Tibial artery (tissue), 4 donors: ENCODE measurements at regions not wholly inside any gene's neighbourhood (a gene's known extent, or its start where the extent isn't known, plus 50 kb on each side); places are given as distances from the start of the nearest gene placed in this dataset.

Source experiments
- DNase-seq, 2 donors: peaks; one replicate each; pipeline ENCODE4 v3.0.0-alpha.2; 2019
- H3K27ac ChIP-seq, 2 donors: fragments of 200-600 bp; sonication (generic) in 1 of 2; 1 replicate in 1 of 2; 2 replicates in 1 of 2; pipeline ENCODE4 v1.5.1; 2018 to 2019; ENCODE audit warnings: mild to moderate bottlenecking in 1 of 2
- H3K27me3 ChIP-seq, 2 donors: fragments of 200-600 bp; sonication (generic) in 1 of 2; one replicate each; pipeline versions ENCODE4 v1.5.1 to v1.6.0; 2016 to 2019
- H3K36me3 ChIP-seq, 3 donors: fragments of 200-600 bp; sonication (generic) in 2 of 3; one replicate each; pipeline ENCODE4 v1.5.1; 2016 to 2019; ENCODE audit warnings: mild to moderate bottlenecking in 2 of 3
- H3K4me1 ChIP-seq, 4 donors: fragments of 200-600 bp; sonication (generic) in 2 of 4; 1 replicate in 3 of 4; 2 replicates in 1 of 4; pipeline ENCODE4 v1.5.1; 2016 to 2019
- H3K4me3 ChIP-seq, 2 donors: fragments of 200-600 bp; sonication (generic) in 1 of 2; 1 replicate in 1 of 2; 2 replicates in 1 of 2; pipeline ENCODE4 v1.5.1; 2018 to 2019; ENCODE audit warnings: mild to moderate bottlenecking in 2 of 2
- H3K9me3 ChIP-seq, 3 donors: fragments of 200-600 bp; sonication (generic) in 1 of 3; one replicate each; pipeline ENCODE4 v1.5.1; 2016 to 2019
- intact Hi-C: fragments of 100-400 bp; cut with DNase I; formaldehyde crosslinking; loops from one replicate; pipeline ENCODE4 v1.15.0; 2023; ENCODE audit warnings: low total_unique reads
- TF ChIP-seq, protein P1 (sequence below), 2 experiments: fragments of 200-600 bp in 1 of 2; fragments of 450-650 bp in 1 of 2; IDR thresholded peaks; one replicate each; pipeline ENCODE4 v1.5.1; 2017 to 2019; ENCODE audit warnings: antibody characterized with exemption in 2 of 2, mild to moderate bottlenecking in 1 of 2, moderate library complexity in 1 of 2

DNA sequence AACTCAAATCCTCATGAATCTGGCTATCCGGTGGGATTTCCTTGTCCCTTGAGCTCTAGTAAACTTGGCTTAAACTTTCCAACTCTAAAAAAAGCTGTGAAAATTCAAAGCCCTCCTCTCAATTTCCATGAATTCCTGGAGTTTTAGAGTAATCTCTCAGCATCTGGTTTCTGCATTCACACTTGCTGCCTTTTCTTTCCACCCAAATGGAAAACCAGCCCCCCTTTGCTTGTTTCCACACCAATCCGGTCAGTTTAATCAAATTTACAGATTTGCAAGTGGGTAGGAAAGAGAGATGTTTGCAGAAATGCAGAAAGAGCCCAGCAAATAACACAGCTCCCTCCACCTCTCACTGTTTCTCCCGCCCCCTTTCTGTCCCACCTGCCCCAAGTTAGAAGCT is 91.1 kb downstream of the ENC1 start:
- DNase-seq, result no peak
- no peaks in the 10 kb centered on the region for H3K36me3 ChIP-seq
- H3K9me3 ChIP-seq, result no peaks in the 10 kb centered on the region
- no peaks in the 10 kb centered on the region for H3K27me3 ChIP-seq
- TF ChIP-seq, protein P1, sequence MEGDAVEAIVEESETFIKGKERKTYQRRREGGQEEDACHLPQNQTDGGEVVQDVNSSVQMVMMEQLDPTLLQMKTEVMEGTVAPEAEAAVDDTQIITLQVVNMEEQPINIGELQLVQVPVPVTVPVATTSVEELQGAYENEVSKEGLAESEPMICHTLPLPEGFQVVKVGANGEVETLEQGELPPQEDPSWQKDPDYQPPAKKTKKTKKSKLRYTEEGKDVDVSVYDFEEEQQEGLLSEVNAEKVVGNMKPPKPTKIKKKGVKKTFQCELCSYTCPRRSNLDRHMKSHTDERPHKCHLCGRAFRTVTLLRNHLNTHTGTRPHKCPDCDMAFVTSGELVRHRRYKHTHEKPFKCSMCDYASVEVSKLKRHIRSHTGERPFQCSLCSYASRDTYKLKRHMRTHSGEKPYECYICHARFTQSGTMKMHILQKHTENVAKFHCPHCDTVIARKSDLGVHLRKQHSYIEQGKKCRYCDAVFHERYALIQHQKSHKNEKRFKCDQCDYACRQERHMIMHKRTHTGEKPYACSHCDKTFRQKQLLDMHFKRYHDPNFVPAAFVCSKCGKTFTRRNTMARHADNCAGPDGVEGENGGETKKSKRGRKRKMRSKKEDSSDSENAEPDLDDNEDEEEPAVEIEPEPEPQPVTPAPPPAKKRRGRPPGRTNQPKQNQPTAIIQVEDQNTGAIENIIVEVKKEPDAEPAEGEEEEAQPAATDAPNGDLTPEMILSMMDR (IDR thresholded peaks at IDR 0.05), result no peak
- H3K27ac ChIP-seq, result no peak overlapping the region
- H3K4me1 ChIP-seq, result no peaks in the 10 kb centered on the region
- no peak overlapping the region for H3K4me3 ChIP-seq
- intact Hi-C loops, result no loop called here

DNA sequence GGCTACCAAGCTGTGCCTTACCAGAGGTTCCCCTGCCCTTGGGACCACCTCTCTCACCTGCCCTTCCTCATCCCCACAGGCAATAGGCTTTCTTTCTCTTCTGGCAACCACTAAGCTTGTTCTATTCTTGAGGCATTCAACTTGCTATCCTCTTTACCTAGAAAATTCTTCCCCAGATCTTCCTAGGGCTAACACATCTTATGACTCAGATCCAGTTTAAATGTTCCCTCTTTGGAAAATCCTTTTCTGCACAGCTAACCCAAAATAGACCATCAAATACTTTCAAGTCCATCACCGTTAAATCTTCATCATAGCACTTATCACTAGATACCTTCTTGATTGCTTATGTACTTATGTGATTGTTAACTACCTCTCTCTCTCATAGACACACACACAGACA is 93.7 kb downstream of the ENC1 start:
- intact Hi-C loops, result no loop called here

DNA sequence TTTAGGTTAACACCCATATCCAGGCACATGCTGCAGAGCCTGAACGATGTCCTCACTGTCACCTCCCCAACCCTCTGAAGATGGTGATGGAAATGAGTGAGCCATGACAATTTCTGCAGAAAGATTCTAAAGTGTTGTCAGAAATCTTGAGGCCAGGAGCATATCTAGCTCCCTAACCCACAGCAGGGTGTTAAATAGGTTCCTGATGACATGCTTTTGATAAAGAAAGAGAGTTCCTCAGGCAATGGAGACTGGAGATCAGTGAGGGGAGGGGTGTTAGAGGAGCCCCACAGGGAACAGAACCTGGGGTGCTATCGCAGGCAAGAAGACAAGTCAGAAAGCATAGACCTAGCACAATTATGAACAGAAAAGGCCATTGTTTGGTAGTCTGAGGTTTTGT is 95.7 kb downstream of the ENC1 start:
- no peak for DNase-seq
- Histone ChIP-seq H3K4me1 (peaks cover 0 to 16% (median 11%) of the 10 kb centered on the region in 4 donors), H3K9me3 (no peaks in the 10 kb centered on the region), H3K36me3 (no peaks in the 10 kb centered on the region), H3K27ac (no peak overlapping the region), H3K27me3 (no peaks in the 10 kb centered on the region), H3K4me3 (no peak overlapping the region)
- intact Hi-C loops, result no loop called here
- TF ChIP-seq, protein P1 (IDR thresholded peaks at IDR 0.05), result no peak

More for the DNA sequence above, 93.7 kb downstream of the ENC1 start:
- H3K9me3 ChIP-seq, result no peaks in the 10 kb centered on the region
- DNase-seq, result no peak
- H3K27me3 ChIP-seq, result no peaks in the 10 kb centered on the region
- H3K27ac ChIP-seq, result no peak overlapping the region
- TF ChIP-seq, protein P1 (IDR thresholded peaks at IDR 0.05), result no peak
- H3K4me1 ChIP-seq, result peaks cover 0 to 16% (median 11%) of the 10 kb centered on the region in 4 donors
- no peak overlapping the region for H3K4me3 ChIP-seq
- no peaks in the 10 kb centered on the region for H3K36me3 ChIP-seq

DNA sequence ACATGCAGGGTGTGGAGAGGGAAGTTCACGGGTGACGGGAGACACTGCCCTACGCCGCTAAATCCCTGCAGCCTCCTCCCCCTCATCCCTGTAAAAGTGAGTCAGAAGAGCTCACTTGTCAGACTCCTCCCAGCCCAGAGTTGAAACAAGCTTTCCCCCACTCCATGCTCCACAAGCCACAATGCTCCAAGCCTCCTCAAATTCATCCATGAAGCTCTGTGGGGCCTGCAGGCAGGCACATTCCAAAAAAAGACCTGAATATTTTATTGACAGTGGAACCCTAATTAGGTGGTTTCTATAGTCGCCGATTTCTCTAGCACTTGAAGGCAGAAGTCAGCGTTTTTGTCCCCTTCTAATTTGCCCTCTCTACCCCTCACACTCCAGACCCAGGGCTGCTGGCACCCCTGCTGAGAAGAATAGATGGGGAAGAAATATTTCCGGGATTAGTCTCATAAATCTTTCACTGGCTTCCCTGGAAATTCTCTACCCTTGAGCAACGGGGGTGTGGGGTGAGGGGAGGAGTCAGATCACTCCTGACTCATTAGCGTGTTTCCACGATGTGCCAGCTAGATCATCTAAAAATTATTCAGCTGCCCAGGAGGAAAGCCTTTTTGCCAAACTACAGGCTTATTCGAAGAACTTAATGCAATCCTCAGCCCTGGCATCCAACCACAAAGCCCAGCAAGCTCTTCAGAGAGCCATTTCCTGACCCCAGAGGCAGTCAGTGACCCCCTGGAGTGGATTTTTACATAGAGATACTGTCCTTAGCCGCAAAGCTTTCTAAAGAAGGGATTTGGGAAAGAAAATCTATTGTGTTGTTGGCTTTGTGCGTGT is 97.1 kb downstream of the ENC1 start:
- intact Hi-C loops, result no loop called here
- Histone ChIP-seq H3K36me3 (no peaks in the 10 kb centered on the region), H3K4me1 (peaks cover 0 to 16% (median 11%) of the 10 kb centered on the region in 4 donors), H3K9me3 (no peaks in the 10 kb centered on the region), H3K4me3 (no peak overlapping the region), H3K27ac (peak overlapping the region; percentile 18 to 37), H3K27me3 (no peaks in the 10 kb centered on the region)
- DNase-seq, result peak in 1 of 2 donors; percentile 66
- TF ChIP-seq, protein P1 (IDR thresholded peaks at IDR 0.05), result no peak

DNA sequence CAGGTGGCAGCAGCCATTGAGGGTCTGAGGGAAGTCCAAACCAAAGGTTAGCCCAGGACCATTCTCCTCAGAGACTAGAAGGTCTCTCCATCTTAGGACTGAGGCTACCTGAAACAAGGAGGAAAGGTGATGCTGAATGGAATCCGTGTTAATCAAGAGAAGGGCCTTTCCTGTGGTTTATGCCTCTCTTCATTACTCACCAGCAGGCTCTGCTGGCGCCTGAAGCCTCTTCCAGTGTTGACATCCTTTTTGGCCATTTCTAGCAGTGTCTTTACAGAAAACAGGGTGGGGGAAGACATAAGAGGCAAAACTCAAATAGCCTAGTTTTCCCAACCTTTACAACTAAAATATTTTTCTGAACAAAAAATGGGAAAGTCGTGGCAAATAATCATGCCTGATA is 98.0 kb downstream of the ENC1 start:
- Histone ChIP-seq H3K36me3 (no peaks in the 10 kb centered on the region), H3K9me3 (no peaks in the 10 kb centered on the region), H3K27me3 (no peaks in the 10 kb centered on the region), H3K4me3 (no peak overlapping the region), H3K27ac (no peak overlapping the region), H3K4me1 (peaks cover 0 to 17% (median 13%) of the 10 kb centered on the region in 4 donors)
- intact Hi-C loops, result no loop called here
- TF ChIP-seq, protein P1 (IDR thresholded peaks at IDR 0.05), result no peak
- DNase-seq, result no peak
